ENCODE measurements at regions not wholly inside any gene's neighbourhood (a gene's known extent, or its start where the extent isn't known, plus 50 kb on each side); places are given as distances from the start of the nearest gene placed in this dataset.
A peak's percentile ranks its signal among the peaks of the same experiment; 100 is the strongest.

DNA sequence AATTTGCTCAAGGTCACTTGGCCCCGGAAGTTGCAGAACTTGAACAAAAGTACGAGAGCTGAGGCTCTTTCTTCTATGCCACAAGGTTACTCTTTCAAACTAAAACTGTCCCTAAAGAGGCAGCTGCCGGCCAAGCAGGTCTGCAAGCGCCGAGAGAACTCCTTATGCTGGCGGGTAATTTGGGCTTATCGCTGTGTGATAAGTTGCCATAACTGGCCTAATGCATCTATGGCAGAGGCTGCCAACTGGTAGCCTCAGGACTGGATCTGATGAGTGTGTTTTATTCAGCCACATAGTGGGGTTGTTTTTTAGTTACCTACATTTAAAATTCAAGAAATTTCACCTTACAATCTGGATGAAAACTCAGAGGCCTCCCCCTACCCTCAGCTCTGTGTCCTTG is 68.1 kb upstream of the SPOCK1 start:
- no peak for DNase-seq

DNA sequence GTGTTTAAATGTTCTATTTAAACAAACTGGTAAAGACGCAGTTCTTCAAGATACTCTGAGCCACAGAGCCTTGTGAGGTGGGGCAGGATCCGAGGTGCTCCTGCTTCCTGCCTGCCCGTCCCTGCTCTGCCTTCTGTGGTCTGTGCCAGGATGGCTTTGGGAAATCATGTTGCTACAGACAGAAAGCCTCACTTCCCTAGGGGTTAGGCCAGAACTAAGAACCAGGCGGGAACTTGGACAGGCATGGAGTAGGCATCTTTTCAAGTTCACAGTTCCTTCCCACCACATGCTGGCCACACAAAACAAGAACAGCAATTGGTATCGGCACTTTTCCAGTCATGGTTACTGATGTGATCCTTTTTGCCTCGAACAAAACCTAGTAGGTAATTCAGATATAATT is 67.7 kb upstream of the SPOCK1 start:
- no peak for DNase-seq

DNA sequence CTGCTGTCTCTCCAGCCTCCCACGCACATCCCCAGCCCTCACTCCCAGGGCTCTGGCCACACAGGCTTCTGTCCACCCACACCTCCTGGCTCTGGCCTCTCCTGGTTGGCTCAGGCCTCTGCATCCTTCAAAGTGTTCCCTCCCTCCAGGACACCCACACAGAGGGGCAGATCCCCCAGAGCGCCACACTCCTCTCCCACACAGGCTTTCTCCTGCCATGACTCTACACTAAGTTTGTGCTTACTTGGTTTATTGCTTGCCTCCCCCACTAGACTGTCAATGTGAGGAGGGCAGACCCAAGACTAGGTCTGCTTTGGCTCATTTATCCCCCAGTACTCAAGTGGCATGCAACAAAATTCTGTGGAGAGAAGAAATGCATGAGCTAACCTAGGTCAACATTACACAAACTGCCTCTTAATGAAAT is 67.0 kb upstream of the SPOCK1 start:
- DNase-seq, result peak; percentile 68

DNA sequence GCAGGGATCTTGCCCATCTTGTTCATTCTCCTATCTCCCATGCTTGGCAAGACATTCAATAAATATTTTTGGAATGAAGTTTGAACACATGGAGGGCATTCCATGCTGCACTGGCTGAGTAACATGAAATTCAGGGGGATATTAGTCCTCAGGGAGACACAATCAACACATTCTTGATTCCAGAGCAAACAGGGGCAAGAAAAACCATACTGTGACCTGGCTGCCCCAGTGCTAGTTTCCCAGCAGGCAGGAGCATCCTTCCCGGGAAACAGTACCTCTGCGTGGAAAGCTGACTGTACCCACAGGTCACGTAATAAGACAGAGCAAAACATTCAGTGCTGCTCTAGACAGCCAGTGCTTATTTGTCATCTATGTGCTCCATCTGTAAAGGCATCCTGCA is 66.3 kb upstream of the SPOCK1 start:
- peak; percentile 95 for DNase-seq

DNA sequence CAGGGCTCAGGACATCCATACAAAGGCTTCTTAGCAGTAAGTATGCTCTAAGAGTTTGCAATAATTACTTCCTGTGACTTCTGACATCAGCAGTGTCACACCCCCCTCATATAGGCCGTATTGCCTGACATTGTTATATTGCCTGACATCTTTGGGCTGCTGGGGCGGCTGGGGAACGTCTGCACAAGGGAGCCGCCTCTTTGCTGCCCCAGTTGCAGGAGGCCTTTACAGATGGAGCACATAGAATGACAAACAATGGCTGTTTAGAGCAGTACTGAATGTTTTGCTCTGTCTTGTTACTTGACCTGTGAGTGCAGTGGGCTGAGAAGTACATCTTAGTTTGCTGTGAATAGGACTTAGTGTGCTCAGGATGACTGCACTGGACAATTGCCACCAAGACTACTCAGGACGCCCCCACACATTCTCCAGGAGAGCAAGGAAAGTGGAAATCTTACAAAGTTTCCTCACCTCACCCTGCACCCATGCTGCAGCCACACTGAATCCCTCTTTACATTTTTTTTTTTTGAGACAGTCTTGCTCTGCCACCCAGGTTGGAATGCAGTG is 65.4 kb upstream of the SPOCK1 start:
- peak; percentile 53 for DNase-seq

DNA sequence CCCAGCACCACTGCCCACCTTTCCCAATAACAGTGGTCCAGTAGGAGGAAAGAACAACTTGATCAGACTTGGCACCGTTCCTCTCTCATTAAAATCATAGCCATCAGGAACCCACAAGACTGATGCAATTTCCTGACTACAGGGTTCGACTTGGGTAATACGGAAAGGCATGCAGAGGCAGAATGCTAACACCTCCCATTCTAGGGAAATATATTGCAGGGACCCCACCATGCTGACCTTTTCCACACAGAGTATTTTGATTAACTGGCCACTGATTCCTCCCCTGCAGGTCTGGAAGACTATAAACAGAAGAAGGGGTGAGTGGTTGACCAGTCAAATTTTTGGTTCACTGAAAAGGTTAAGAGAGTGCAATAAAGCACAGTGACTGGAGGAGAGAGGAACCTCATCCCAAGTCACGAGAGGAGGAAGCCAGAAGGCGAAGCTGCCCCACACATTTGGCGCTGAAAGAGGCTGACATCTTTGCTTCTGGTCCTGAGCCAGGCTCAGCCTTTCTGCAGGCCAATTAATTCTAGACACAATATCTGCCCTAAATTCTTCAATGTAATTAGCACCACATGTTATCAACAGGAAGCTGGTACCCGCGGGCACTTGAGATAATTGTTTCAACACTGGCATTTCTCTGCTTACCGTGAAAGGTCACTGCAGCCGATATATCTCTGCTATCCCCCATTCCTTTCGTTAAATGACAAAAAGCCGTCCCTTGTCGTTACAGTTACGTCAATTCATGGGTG is 64.7 kb upstream of the SPOCK1 start:
- DNase-seq, result peak; percentile 98

DNA sequence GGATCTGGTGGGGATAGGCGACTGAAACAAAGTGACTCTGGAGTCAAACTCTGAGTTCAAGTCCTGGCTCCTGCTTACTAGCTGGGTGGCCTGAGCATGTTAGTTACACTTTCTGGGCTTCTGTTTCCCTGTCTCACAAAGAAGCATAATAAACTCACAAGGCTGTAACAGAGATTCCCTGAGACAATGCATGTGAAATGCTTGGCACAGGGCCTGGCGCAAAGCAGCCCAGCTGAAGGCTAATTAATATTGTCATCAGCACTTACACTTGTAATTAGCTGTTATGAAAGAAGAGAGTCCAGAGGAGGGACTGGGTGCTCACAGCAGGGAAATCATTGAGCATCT is 64.1 kb upstream of the SPOCK1 start:
- no peak for DNase-seq

DNA sequence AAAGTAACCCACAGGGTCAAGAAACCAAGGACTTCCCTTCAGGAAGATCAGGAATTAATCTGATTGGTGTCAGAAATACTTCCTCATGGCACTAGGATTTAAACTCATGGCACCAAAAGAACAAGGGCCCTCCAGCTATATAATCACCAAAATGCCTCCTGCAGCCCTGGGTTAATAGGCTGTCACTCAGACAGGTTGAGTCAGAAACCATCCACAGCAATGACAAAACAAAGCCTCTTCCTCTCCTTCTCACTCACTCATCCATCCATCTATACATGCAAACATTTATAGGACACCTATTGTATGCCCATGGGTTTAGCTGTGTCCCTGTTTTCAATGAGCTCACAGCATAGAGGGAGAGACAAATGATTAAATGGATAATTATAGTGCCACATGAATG is 62.5 kb upstream of the SPOCK1 start:
- peak; percentile 66 for DNase-seq

DNA sequence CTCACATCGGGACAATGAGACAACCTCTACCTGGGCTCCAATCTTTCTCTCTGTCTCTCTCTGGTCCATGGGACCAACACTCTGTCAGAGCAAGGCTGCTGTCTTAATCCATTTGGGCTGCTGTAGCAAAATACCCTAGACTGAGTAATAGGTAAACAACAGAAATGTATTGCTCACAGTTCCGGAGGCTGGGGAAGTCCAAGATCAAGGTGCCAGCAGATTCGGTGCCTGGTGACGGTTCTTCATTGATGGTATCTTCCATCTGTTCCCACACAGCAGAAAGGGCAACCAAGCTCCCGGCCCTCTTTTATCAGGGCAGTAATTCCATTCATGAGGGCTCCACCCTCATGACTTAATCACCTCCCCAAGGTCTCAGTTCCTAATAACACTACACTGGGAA is 61.3 kb upstream of the SPOCK1 start:
- peak; percentile 40 for DNase-seq
